HUDEP-2 (cell line): ENCODE measurements at regions not wholly inside any gene's neighbourhood (a gene's known extent, or its start where the extent isn't known, plus 50 kb on each side); places are given as distances from the start of the nearest gene placed in this dataset.
"Not testable (repeated sequence)": the region's sequence is repeated elsewhere in the genome, so short reads cannot be mapped to it uniquely, and the experiment has no call there.

Source experiments
- DNase-seq, 76 experiments: peaks; one replicate each; lab custom pipeline; 2025; ENCODE audit not compliant: unreplicated experiment in 76 of 76; lab: John Stamatoyannopoulos, UW

- DNase-seq: no peak
Observed at GRCh38 chr4:129829373-129829772, 733.4 kb downstream of the C4orf33 start.

- no peak for DNase-seq
Observed at GRCh38 chr4:129839687-129840086, 743.7 kb downstream of the C4orf33 start.

- no peak for DNase-seq
Observed at GRCh38 chr4:129842096-129842495, 746.1 kb downstream of the C4orf33 start.

GRCh38 chr4:129852434-129852833 is 756.5 kb downstream of the C4orf33 start:
- no peak for DNase-seq

GRCh38 chr4:129853685-129854467 is 757.9 kb downstream of the C4orf33 start:
- DNase-seq: not testable (repeated sequence)

GRCh38 chr4:129862461-129862860 is 766.5 kb downstream of the C4orf33 start:
- DNase-seq: no peak

GRCh38 chr4:129863206-129863605 is 767.3 kb downstream of the C4orf33 start:
- DNase-seq: no peak

- no peak for DNase-seq
Observed at GRCh38 chr4:129883996-129884395, 788.0 kb downstream of the C4orf33 start.

- no peak for DNase-seq
Observed at GRCh38 chr4:129897111-129897510, 801.2 kb downstream of the C4orf33 start.

GRCh38 chr4:129899849-129900248 is 803.9 kb downstream of the C4orf33 start:
- no peak for DNase-seq

- no peak for DNase-seq
Observed at GRCh38 chr4:129900430-129900953, 804.5 kb downstream of the C4orf33 start.

- DNase-seq: no peak
Observed at GRCh38 chr4:129901205-129901604, 805.3 kb downstream of the C4orf33 start.

- no peak for DNase-seq
Observed at GRCh38 chr4:129903861-129904260, 807.9 kb downstream of the C4orf33 start.

GRCh38 chr4:129905256-129905655 is 809.3 kb downstream of the C4orf33 start:
- no peak for DNase-seq

- DNase-seq: no peak
Observed at GRCh38 chr4:129908117-129908516, 812.2 kb downstream of the C4orf33 start.

- no peak for DNase-seq
Observed at GRCh38 chr4:129916991-129917390, 821.0 kb downstream of the C4orf33 start.

GRCh38 chr4:129917651-129918050 is 821.7 kb downstream of the C4orf33 start:
- DNase-seq: no peak

GRCh38 chr4:129926936-129927335 is 831.0 kb downstream of the C4orf33 start:
- no peak for DNase-seq

GRCh38 chr4:129929052-129929451 is 833.1 kb downstream of the C4orf33 start:
- DNase-seq: no peak

GRCh38 chr4:129929984-129930383 is 834.0 kb downstream of the C4orf33 start:
- DNase-seq: no peak

GRCh38 chr4:129950217-129950616 is 854.3 kb downstream of the C4orf33 start:
- no peak for DNase-seq

- DNase-seq: no peak
Observed at GRCh38 chr4:129966175-129966574, 870.2 kb downstream of the C4orf33 start.
